Smooth muscle cell (in vitro differentiated cells): ENCODE measurements at regions not wholly inside any gene's neighbourhood (a gene's known extent, or its start where the extent isn't known, plus 50 kb on each side); places are given as distances from the start of the nearest gene placed in this dataset.

ENCODE experiments used
- DNase-seq: peaks from one replicate; lab custom pipeline; 2025; ENCODE audit not compliant: unreplicated experiment; lab: John Stamatoyannopoulos, UW
- H2AFZ ChIP-seq: fragments of 200-600 bp; sonication (generic); 2 replicates; pipeline ENCODE4 v1.6.0; 2016; ENCODE audit warnings: antibody characterized with exemption, low read depth, mild to moderate bottlenecking
- H3F3A ChIP-seq: fragments of 200-600 bp; sonication (generic); 2 replicates; pipeline ENCODE4 v1.6.0; 2017; ENCODE audit warnings: antibody characterized with exemption, low read depth
- H3K27ac ChIP-seq: fragments of 200-600 bp; sonication (generic); 2 replicates; pipeline ENCODE4 v1.5.1; 2016; ENCODE audit warnings: low read depth, mild to moderate bottlenecking
- H3K27me3 ChIP-seq: fragments of 200-600 bp; sonication (generic); 2 replicates; pipeline ENCODE4 v1.6.1; 2016; ENCODE audit warnings: low read depth, mild to moderate bottlenecking
- H3K36me3 ChIP-seq: fragments of 200-600 bp; sonication (generic); 2 replicates; pipeline ENCODE4 v1.5.1; 2016; ENCODE audit warnings: low read depth
- H3K4me1 ChIP-seq: fragments of 200-600 bp; sonication (generic); 2 replicates; pipeline ENCODE4 v1.5.1; 2016; ENCODE audit warnings: low read depth
- H3K4me2 ChIP-seq: fragments of 200-600 bp; sonication (generic); 2 replicates; pipeline ENCODE4 v1.6.0; 2016; ENCODE audit warnings: mild to moderate bottlenecking
- H3K4me3 ChIP-seq: fragments of 200-600 bp; sonication (generic); 2 replicates; pipeline ENCODE4 v1.5.1; 2016; ENCODE audit warnings: mild to moderate bottlenecking
- H3K79me2 ChIP-seq: fragments of 200-600 bp; sonication (generic); 2 replicates; pipeline ENCODE4 v1.6.0; 2016; ENCODE audit warnings: low read depth, mild to moderate bottlenecking
- H3K9ac ChIP-seq: fragments of 200-600 bp; sonication (generic); 2 replicates; pipeline ENCODE4 v1.6.0; 2016; ENCODE audit warnings: low read depth
- H3K9me3 ChIP-seq: fragments of 200-600 bp; sonication (generic); replicated peaks from 2 replicates; pipeline ENCODE4 v1.5.1; 2016; ENCODE audit warnings: low read depth
- H4K20me1 ChIP-seq: fragments of 200-600 bp; sonication (generic); 2 replicates; pipeline ENCODE4 v1.6.0; 2016; ENCODE audit warnings: low read depth
- WGBS: methylation state at CpG from one replicate; pipeline ENCODE4 v1.1.7; 2016; ENCODE audit warnings: low lambda C conversion rate; 5-methylcytosine and 5-hydroxymethylcytosine counted together
- TF ChIP-seq, protein P1 (sequence below): fragments of 200-600 bp; sonication (generic); IDR thresholded peaks from 2 replicates; pipeline ENCODE4 v1.5.1; 2017; ENCODE audit warnings: borderline replicate concordance, mild to moderate bottlenecking, antibody characterized with exemption; ENCODE audit not compliant: insufficient read depth, poor library complexity, severe bottlenecking

DNA sequence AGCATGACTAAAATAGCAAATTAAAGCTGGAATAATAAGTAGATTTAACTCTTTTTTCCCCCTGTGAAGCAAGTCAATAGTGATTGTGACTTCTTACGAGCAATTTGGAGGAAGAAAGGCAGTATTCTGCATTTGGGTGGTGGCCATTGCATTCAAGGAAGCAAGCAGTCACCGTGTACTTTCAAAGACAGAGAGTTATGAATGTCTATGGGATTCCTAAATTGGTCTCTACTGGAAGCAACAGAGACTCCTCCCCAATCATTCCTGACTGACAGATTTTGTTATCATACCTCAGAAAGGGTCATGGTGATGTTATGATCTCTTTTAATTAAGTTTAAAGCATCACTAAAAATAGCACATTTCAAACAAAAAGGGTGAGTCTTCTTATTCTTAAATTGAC lies 287.2 kb upstream of the KITLG start:
- Histone ChIP-seq H2AFZ (no peak overlapping the region), H3K79me2 (no peaks in the 10 kb centered on the region), H3K4me2 (no peak overlapping the region), H3K9me3 (no peaks in the 10 kb centered on the region), H4K20me1 (no peaks in the 10 kb centered on the region), H3K27me3 (peaks cover 8% of the 10 kb centered on the region), H3K36me3 (no peaks in the 10 kb centered on the region), H3K27ac (no peak overlapping the region), H3K4me1 (no peaks in the 10 kb centered on the region), H3K4me3 (no peak overlapping the region), H3F3A (no peaks in the 10 kb centered on the region), H3K9ac (no peak overlapping the region)
- TF ChIP-seq, protein P1, sequence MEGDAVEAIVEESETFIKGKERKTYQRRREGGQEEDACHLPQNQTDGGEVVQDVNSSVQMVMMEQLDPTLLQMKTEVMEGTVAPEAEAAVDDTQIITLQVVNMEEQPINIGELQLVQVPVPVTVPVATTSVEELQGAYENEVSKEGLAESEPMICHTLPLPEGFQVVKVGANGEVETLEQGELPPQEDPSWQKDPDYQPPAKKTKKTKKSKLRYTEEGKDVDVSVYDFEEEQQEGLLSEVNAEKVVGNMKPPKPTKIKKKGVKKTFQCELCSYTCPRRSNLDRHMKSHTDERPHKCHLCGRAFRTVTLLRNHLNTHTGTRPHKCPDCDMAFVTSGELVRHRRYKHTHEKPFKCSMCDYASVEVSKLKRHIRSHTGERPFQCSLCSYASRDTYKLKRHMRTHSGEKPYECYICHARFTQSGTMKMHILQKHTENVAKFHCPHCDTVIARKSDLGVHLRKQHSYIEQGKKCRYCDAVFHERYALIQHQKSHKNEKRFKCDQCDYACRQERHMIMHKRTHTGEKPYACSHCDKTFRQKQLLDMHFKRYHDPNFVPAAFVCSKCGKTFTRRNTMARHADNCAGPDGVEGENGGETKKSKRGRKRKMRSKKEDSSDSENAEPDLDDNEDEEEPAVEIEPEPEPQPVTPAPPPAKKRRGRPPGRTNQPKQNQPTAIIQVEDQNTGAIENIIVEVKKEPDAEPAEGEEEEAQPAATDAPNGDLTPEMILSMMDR: no peak
- WGBS: 95% methylated on average over 2 of the region's 2 CpGs
- DNase-seq: no peak

DNA sequence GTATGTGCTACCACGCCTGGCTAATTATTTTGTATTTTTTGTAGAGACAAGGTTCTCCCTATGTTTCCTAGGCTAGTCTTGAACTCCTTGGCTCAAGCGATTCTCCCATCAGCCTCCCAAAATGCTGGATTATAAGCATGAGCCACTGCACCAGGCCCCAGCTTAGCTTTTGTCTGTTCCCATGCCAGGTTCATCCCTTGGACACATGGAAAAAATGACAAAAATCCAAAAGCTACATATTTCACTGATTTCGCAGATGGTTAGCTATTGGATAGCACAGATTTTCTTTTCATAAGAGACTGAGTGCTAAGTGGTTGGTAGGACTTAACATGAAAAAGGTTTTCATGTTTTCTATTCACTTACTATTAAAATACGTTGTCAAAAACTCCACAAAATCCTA lies 286.6 kb upstream of the KITLG start:
- no peak overlapping the region for H3K27ac ChIP-seq
- WGBS: 96% methylated on average over 4 of the region's 4 CpGs
- H3K4me1 ChIP-seq: no peaks in the 10 kb centered on the region
- no peaks in the 10 kb centered on the region for H3K79me2 ChIP-seq
- no peak overlapping the region for H2AFZ ChIP-seq
- no peak overlapping the region for H3K4me3 ChIP-seq
- TF ChIP-seq, protein P1: no peak
- H3K36me3 ChIP-seq: no peaks in the 10 kb centered on the region
- peaks cover 5% of the 10 kb centered on the region for H3K27me3 ChIP-seq
- no peak for DNase-seq
- H3K9me3 ChIP-seq: no peaks in the 10 kb centered on the region
- no peak overlapping the region for H3K4me2 ChIP-seq
- H4K20me1 ChIP-seq: no peaks in the 10 kb centered on the region
- no peak overlapping the region for H3K9ac ChIP-seq
- H3F3A ChIP-seq: no peaks in the 10 kb centered on the region

DNA sequence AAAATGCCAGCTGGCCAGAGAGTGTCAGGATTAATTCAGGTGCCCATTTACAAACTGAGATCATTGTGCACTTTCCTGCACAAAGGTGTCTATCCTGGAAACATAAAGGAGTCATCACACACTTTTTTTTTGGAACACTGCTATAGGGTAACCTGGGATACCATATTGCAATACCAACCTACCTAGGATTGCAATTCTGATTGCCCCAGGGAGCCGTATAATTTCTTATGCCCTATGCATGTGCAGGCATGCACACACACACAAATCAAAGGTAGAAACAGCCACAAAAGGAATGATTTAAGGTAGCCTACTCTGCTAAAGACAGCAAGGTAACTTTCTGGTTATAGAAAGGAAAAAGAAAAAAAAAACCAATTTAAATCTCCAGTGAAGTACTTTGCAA lies 285.3 kb upstream of the KITLG start:
- Histone ChIP-seq H3K4me2 (no peak overlapping the region), H3K27ac (no peak overlapping the region), H4K20me1 (no peaks in the 10 kb centered on the region), H3K79me2 (no peaks in the 10 kb centered on the region), H3K36me3 (no peaks in the 10 kb centered on the region), H3K4me3 (no peak overlapping the region), H3K4me1 (no peaks in the 10 kb centered on the region), H3F3A (no peaks in the 10 kb centered on the region), H3K9me3 (no peaks in the 10 kb centered on the region), H3K9ac (no peak overlapping the region), H2AFZ (no peak overlapping the region), H3K27me3 (peaks cover 5% of the 10 kb centered on the region)
- TF ChIP-seq, protein P1: no peak
- 90% methylated on average over 1 of the region's 1 CpG for WGBS
- DNase-seq: no peak

DNA sequence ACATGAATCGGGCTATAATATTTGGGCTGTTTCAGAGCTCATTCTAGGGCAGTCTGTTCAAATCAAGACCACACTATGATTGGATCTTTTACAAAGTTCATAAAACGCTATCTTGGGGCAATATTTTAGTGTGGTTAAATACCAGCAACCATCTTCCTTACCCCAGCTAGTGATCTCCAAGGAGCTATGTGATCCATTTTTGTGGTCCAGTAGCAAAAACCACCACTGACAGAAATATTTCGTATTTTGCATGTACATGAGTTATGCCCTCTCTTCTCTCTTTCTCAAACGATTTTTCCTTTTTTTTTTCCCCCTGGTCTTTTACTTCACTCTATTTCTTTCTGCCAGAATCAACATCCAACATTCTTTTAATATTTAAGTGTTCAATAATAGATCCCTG lies 280.6 kb upstream of the KITLG start:
- Histone ChIP-seq H3K36me3 (no peaks in the 10 kb centered on the region), H3K9me3 (no peaks in the 10 kb centered on the region), H4K20me1 (no peaks in the 10 kb centered on the region), H3K27ac (no peak overlapping the region), H3K4me1 (no peaks in the 10 kb centered on the region), H3K9ac (no peak overlapping the region), H3F3A (no peaks in the 10 kb centered on the region), H3K4me3 (no peak overlapping the region), H3K27me3 (peaks cover 5% of the 10 kb centered on the region), H3K79me2 (no peaks in the 10 kb centered on the region), H3K4me2 (no peak overlapping the region), H2AFZ (no peak overlapping the region)
- WGBS: 90% methylated on average over 4 of the region's 4 CpGs
- TF ChIP-seq, protein P1: no peak
- DNase-seq: no peak
